GM21529 (cell line): ENCODE measurements at regions not wholly inside any gene's neighbourhood (a gene's known extent, or its start where the extent isn't known, plus 50 kb on each side); places are given as distances from the start of the nearest gene placed in this dataset.

Experiments used
- ATAC-seq: cut with Tn5 transposase; IDR thresholded peaks from one replicate; pipeline ENCODE4 v1.9.1; 2021; ENCODE audit not compliant: unreplicated experiment

DNA sequence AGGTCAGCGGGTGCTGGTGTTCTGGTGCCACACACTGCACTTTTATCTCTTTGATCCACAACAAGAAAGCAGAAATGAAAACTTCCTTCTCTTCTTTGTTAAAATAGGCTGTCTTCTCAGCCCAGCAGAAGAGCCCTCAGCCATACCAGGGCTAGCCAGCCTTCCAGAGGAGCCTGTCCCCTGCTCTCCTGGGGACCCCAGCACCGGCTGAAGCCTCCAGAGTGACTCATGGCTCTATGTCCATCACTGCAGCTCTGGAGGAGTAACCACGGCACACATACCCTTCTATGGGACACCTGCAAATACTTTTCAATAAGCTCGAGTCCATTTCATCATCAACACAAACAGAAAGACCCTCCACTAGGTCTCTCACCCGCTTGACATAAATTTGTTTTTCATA is 135.6 kb upstream of the CST7 start:
- no peak for ATAC-seq

DNA sequence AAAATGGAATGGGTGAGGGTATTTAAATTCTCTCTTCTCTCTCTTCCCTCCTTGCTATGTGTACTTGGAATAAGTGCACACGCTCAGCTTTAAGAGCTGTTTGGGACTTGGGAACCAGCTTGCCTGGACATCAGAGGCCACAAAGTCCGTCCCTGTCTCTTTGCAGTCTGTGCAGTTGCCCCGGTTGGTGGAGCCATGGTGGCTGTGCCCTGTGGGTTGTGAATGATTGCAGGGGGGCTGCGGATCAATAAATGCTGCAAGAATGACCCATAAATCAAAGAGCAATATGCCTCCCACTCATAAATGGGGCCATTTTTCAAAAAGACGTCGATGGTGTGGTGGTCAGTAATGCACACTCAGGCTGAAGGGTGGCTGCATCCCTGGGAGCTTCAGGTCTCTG is 135.1 kb upstream of the CST7 start:
- ATAC-seq = no peak

DNA sequence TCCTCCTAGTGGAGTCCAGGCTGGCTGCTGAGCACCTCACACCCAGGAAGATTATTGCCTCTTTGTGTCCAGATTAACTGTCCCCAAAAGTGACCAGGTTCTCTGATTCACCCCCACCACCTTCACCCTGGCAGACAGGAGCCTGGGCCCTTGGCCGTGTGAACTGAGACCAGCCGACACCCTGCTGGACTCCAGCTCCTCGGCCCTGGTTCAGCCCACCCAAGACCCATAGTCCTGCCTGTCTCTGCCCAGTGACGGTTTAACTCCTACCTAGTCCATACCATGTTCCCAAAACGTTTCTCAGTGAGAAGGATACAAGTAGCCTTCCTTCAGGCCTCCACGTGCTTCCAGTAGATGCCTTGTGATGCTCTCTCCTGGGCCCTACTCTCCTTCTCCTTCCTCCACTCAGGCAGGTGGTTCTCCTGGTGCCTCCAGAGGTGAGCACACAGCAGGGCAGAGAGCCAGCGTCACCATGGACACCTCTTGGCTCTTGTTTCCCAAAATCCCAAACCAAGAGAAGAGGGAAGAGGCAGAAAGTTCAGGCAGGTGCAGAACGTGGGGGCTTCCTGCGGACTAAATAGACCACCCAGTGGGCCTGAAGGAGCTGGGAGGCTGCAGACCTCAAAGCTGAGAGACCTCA is 134.4 kb upstream of the CST7 start:
- no peak for ATAC-seq

DNA sequence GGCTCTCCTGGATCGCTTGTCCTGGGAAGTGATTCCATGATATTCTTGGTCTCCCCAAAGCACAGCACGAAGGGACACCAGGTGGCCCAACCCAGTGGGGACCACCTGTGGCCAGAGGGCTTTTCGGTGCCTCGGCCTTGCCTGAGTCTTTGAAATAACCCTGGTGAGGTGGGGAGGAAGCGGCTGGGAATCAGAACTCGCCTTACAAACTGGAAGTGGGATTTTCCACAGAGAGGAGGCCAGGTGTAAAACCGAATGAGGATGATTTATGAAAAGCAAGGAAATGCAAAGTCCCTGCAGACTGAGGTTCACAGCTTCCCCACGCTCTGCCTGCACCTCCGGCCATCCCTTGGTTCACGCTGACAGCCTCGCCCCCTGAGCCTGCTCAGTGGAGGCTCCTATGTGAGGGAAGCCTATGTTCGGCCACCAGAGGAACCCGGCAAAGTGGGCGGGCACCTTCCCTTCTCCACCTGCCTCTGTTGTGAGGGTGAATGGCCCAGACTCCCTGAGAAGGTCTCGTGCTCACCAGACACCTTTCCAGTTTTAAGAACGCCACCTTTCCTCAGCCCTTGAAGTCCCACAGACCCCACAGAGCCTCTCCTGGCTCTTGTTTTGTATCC is 133.8 kb upstream of the CST7 start:
- ATAC-seq = no peak

DNA sequence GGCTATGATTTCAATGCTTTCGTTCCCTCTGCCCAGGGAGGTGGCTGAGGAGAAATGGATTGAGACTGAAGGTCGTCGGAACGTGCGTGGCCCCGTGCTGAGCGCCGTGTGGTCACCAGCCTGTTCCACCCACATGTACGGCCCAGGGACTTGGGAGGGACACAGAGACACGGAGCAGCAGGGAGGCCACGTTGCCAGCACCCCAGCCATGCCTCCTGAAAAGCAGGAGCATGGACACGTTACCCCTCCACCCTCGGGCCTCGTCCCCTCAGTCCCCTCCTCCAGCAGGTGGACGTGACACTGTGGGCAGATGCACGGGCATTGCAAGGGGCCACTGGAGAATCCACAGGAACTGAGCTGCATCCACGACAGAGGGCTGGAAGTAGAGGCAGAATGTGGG is 133.1 kb upstream of the CST7 start:
- ATAC-seq = no peak

DNA sequence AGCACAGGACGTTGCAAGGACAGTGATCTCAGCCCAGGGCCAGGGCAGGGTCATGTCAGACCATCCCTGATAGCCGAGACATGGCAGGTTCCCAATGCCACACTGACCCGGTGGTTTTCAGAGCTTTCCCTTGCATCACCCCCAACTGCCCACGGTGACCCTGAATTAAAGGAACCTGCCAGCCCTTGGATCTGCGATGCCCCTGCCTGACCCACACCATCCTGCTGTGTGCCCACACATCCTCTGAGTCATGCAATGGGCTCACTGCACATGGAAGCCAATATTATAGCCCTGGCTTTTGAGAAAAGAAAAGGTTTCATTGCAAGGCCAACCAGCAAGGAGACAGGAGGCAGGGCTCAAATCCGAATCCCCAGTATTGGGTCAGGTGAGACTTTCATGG is 132.6 kb upstream of the CST7 start:
- no peak for ATAC-seq

DNA sequence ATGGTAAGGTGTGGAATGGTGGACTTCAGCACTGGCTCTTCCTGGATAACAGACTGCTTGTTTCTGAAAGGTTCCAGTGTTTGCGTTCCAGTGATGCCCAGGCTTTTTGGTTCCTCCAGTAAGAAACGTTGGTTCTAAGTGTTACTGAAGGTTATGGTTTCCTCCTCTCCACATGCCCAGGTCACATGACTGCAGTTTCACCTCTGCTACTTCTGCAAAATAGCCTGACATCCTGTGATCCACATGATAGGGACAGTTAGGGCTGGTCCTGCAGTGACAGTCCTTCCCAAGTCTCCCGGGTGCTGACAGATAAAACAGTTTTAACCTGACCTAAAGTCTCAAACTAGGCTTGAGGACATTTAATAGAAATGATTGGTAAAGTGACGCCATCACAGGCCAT is 132.2 kb upstream of the CST7 start:
- no peak for ATAC-seq

DNA sequence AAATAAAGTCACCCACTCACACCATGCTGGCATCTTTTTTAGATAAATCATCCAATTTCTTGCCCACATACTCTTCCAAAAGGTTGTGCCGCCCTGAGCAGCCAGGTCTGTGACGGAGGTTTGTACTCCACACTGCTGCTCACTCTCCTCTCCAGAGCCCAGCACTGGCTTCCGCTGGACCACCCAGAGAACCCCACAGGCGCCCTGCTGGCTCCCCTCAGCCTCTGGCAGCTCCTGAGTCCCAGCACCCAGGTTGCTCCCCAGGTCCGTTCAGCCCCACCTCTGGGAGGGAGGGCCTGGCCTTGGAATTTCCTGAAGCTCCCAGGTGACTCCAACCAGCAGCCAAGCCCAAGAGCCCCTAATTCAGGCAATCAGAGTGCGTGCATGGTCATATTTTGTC is 131.7 kb upstream of the CST7 start:
- ATAC-seq = no peak

DNA sequence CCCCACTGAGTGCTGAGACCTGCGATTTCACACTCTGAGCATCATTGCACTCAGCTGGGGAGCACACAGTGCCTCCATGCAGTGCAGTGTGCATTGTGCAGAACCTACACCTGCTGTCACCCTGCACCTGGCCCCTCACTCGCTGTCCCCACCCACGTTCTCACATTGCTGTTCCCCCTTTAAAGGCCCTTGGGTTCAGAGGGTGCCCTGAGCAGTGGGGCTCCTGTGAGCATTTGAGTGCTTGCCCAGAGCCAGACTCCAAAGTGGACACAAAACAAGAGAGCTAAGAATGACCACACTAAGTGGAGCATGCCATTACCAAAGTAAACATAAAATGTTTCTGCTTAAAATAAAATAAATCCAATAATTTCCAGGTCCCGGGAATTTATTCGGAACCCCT is 131.0 kb upstream of the CST7 start:
- ATAC-seq = no peak

DNA sequence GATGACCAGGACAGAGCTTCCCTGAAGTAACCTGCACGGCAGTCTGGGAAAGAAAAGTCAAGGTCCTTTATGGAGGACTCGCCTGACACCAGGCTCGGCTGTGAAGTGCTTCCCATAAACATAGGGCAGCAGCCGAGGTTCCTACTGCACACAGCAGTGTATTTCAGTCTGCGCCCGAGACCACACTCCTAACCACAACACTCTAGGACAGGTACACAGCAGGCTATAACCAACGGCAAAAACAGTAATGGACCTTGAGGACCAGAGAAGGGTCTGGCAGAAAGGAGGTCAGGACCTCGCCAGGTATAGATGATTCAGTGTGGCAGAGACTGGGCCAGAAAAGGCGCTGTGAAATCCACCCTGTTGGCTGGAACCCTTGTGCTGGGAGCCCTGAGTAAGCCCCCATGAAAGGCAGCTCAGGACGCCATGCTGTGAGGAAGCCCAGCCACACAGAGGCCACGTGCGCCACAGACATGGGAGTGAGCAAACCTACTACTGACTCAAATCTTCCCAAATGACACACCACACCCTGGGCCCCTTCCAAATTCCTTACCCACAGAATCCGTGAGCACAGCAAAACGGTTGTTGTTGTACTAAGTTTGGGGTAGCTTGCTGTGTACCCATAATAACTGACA is 129.6 kb upstream of the CST7 start:
- no peak for ATAC-seq

DNA sequence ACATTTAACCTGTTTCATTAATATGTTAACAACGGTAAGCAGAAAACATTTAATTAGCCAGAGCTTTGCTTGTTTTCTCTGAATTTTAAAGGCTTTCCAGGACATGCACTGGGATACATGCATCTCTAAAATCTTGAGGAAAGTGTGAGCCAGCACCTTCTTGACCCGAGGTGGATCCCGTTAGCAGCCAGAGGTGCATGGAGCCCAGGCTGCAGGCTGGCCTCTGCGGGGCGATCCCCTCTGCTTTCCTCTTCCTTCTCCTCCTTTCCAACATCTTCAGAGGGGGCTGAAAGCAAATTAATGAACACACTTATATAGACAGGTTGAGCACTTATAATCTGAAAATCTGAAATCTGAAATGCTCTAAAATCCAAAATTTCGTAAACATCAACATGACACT is 128.7 kb upstream of the CST7 start:
- no peak for ATAC-seq

DNA sequence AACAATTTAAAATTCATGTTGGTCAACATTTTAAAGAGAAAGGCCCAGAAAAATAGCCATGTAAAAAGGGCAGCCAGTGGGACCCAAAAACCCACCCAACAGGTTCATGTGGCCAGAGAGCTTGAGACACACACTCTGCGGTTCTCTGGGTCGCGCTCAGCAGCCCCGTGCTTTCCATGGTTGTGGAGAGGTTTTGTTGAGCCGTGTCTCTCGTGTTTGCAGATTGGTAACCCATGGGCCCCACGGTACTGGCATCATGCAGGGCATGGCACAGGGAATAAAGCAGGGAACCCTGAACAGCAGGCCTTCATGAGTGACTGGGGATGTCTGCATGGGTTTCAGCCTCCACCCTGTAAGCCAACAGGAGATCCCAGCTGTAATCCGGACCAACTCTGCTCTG is 127.7 kb upstream of the CST7 start:
- no peak for ATAC-seq

DNA sequence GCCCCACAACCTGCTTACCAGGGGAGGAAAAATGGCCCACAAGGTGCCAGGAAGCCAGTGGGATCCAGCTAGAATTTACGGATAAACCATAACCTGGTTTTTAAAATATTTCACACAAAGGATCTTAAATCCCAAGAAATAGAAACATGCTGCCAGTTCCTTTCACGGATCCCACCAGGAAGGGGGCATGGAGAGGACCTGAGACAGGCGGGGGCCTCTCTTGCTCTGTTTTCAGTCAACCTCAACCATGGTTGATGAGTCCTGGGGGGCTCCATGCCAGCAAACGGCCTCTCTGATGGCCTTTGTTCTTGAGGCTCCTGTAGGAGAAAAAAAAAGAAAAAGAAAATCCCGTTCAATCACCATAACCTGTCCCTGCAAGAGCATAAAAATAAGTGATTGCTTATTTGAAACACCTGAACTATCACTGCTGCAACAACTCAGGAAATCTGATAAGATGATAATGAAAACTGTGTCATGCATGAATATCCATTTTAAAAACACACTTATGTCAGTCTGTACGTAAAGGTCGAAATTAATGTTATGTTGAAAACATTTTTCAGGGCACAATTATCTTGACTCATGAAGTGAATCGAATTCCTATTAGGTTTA is 125.8 kb upstream of the CST7 start:
- no peak for ATAC-seq

DNA sequence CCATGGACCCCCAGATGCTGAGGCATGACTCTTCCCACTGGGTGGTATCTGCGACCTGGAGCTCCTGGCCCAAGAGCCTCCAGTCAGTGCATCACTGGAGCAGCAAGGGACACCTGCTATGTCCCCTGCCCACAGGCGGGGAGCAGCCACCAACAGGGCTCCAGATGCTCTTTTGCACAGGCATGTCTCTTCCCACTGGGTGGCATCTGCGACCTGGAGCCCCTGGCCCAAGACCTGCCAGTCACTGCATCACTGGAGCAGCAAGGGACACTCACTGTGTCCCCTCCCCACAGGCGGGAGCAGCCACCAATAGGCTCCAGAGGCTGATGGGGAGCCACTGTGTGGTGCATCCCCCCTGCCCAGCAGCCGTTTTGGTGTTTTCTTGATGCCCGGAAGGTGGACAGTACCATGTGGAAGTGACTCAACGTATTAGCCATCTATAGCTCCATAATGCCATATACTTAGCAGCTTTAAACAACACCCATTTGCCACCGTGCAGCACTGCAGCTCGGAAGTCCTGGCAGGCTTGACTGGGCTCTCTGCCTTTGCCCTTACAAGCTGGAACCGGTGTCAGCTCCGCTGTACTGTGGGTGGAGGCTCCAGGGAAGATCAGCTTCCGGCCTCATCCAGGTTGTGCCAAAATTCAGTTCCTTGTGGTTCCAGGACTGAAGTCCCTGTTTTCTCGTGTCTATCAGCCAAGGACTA is 124.9 kb upstream of the CST7 start:
- ATAC-seq = no peak

DNA sequence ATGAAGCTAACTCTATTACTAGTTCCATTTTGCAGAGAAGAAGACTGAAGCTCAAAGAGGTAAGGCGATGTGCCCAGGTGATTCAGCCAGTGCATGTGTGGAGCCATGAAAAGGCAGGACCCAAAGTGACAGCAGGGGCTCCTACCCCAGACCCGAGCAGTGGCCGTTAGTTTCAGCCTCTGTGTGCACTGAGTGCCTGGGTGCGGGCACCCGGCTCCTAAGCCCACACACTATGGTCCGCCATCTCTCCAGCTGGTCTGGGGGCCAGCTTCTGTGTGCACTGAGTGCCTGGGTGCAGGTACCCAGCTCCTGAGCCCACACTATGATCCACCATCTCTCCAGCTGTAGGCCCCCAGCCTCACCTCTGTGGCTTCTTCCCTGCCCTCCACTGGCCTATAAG is 123.5 kb upstream of the CST7 start:
- ATAC-seq = no peak

DNA sequence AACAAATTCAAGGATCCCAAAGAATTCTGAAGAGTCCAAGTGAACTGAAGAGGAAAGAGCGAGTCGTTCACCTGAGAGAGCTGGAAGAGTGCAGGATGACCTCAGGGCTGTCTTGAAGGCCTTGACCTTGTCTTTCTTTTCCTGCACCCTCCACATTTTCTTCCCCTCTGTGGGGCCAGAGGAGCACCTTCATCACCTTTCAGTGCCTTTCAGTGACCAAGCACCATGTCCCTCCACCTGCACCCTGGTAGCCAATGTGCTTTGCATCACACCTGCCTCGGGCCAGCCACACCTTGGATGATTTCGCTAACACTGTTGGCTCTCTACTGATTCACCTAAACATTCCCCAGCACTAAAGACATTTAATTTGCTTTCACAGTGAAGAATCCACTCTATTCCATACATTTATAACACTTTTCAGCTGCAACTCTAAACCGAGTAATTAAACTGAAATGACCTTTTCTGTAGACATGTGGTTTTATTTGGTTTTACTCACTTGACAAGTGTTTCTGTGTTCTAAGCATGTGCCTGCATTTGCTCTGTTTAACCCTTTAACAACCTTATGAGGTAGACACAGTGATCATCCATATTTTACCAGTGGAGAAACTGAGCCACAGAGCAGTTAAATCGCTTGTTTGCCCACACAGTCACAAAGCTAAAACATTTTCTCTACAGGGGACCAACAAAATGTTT is 121.3 kb upstream of the CST7 start:
- no peak for ATAC-seq

DNA sequence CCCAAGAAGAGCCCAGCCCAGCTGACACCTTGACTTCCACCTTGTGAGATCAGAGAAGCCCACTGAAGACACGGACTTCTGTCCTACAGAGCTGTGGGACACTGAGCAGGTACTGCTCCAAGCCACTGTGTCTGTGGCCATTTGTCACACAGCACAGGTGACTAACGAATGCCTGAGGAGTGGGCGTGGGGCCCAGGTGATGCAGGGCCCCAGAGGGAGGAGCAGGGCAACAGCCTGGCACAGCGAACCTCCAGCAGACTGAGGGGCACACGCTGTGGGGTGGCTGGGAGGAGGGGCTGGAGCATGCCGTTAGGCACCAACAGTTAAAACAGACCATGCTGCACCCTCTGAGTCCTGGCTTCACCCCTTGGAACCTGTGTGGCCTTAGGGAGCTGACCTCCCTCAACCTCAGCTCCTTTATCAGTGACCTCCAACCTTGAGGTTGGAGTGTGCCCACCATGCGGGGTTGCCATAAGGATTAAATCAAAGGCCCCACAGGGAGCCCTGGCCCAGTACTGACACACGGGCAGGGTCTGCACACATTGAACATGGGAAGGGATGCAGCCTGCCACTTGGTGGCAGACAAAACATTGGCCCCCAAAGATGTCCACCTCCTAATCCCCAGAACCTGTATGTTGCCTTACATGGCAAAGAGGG is 119.9 kb upstream of the CST7 start:
- no peak for ATAC-seq

DNA sequence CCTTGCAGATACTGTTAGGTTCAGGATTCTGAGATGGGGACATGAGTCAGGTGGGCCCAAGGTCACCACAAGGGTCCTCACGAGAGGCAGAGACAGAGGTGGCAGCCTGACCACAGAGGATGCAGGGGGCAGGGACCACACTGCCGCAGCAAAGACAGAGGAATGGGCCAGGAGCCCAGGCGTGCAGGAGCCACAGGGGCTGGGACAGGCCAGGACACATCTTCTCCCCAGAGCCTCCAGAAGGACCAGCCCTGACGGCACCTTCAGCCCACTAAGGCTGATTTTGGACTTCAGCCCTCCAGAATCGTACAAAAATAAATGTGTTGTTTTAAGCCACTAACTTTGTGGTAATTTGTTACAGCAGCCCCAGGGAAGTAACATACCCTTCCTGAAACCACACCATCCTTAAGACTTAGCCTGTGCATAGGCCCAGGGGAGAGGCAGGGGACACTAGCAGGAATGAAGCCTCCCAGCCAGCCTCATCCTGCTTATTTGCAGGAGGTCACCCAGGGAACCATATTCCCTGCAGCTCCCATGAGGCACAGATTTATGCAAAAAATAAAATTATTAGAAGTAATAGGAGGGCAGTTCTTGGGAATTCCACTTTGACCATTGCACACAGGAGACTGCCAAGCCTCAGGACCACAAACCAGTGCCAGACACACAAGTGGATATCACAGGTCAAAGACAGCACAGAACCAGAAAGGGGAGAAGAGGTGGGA is 119.3 kb upstream of the CST7 start:
- no peak for ATAC-seq

DNA sequence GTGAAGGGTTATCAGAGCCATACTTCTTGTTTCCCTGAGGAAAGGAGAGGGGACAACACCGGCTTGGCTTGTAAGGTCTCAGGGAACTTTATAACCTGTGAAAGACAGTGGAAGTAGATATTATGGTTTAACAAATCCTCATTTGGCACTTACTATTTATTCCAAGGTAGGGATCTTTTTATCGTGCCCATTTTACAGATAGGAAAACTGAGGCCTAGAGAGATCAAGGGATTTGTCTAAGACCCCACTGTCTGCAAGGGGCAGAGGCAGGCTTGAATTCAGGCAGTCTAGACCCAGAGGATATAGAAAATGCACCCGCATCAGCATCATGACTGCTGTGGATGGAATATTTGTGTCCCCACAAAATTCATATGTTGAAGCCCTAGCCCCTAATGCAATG is 118.4 kb upstream of the CST7 start:
- no peak for ATAC-seq

DNA sequence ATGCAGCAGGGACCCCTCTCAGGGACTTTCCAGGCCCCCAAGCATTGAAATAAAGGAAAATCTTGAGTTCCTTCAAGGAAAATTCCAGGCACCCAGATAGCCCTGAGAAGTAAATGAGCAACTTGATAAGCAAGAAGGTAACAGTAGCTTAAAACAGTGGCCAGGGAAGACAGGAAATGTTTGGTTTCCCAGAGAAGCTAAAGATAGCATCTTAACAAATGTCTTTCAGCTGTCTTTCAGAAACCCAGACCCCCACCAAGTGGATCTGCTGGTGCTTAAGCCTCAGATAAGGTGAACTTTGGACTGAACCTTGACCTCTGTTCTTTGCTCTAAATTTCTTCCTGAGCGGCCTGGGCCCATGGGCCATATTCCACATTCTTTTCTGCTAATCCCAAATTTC is 117.8 kb upstream of the CST7 start:
- no peak for ATAC-seq
